CD8-positive, alpha-beta memory T cell (primary cell): ENCODE measurements at regions not wholly inside any gene's neighbourhood (a gene's known extent, or its start where the extent isn't known, plus 50 kb on each side); places are given as distances from the start of the nearest gene placed in this dataset.

ENCODE experiments used
- CTCF ChIA-PET: fragments of 350-600 bp; sonication (Branson Sonifier 250); formaldehyde crosslinking; loops from one replicate; lab custom pipeline; 2021; ENCODE audit warnings: antibody characterized with exemption; lab: Charles Lee
- POLR2A ChIA-PET: fragments of 350-600 bp; sonication (Branson Sonifier 250); formaldehyde crosslinking; loops from one replicate; lab custom pipeline; 2021; ENCODE audit warnings: antibody characterized with exemption; lab: Charles Lee
- DNase-seq, 5 donors: peaks; one replicate each; pipeline versions ENCODE4 v3.0.0 to v3.0.0-alpha.2; 2020 to 2022; ENCODE audit warnings: mixed read lengths in 1 of 5
- H3K27ac ChIP-seq: one replicate; pipeline ENCODE4 v1.7.0; 2013; ENCODE audit warnings: low read depth, mild to moderate bottlenecking, low read length, moderate library complexity
- H3K27me3 ChIP-seq: 2 replicates; pipeline ENCODE4 v1.7.0; 2013; ENCODE audit warnings: low read length, mild to moderate bottlenecking; ENCODE audit not compliant: insufficient read depth, poor library complexity, severe bottlenecking
- H3K36me3 ChIP-seq: 2 replicates; pipeline ENCODE4 v1.7.0; 2013; ENCODE audit warnings: mild to moderate bottlenecking, low read length, moderate library complexity; ENCODE audit not compliant: insufficient read depth
- H3K4me1 ChIP-seq: 2 replicates; pipeline ENCODE4 v1.7.0; 2013; ENCODE audit warnings: mild to moderate bottlenecking, low read length, moderate library complexity; ENCODE audit not compliant: insufficient read depth
- H3K4me3 ChIP-seq: 2 replicates; pipeline ENCODE4 v1.7.0; 2013; ENCODE audit warnings: mild to moderate bottlenecking, low read length
- H3K9me3 ChIP-seq: 2 replicates; pipeline ENCODE4 v1.7.0; 2013; ENCODE audit warnings: mild to moderate bottlenecking, low read length
- H3K27ac Mint-ChIP-seq, 8 donors: one replicate each; pipeline ENCODE4 v1.8.0; 2020 to 2021; ENCODE audit warnings: mixed read lengths in 8 of 8, mild to moderate bottlenecking in 6 of 8, inconsistent platforms in 3 of 8, moderate library complexity in 3 of 8
- H3K27me3 Mint-ChIP-seq, 2 donors: one replicate each; pipeline ENCODE4 v1.8.0; 2020 to 2021; ENCODE audit warnings: mixed read lengths in 2 of 2, mild to moderate bottlenecking in 1 of 2, moderate library complexity in 1 of 2
- H3K36me3 Mint-ChIP-seq, 3 donors: one replicate each; pipeline ENCODE4 v1.8.0; 2020 to 2021; ENCODE audit warnings: mixed read lengths in 3 of 3, inconsistent platforms in 1 of 3, mild to moderate bottlenecking in 1 of 3
- H3K4me1 Mint-ChIP-seq, 3 donors: one replicate each; pipeline ENCODE4 v1.8.0; 2020 to 2021; ENCODE audit warnings: mixed read lengths in 3 of 3, inconsistent platforms in 1 of 3, mild to moderate bottlenecking in 1 of 3
- H3K4me3 Mint-ChIP-seq, 7 donors: one replicate each; pipeline ENCODE4 v1.8.0; 2020 to 2021; ENCODE audit warnings: mixed read lengths in 7 of 7, mild to moderate bottlenecking in 6 of 7, moderate library complexity in 4 of 7, inconsistent platforms in 2 of 7
- H3K9me3 Mint-ChIP-seq, 5 donors: one replicate each; pipeline ENCODE4 v1.8.0; 2020 to 2022; ENCODE audit warnings: mixed read lengths in 5 of 5, mild to moderate bottlenecking in 3 of 5, moderate library complexity in 2 of 5, inconsistent platforms in 1 of 5

- H3K4me3 ChIP-seq = no peak overlapping the region
- ChIA-PET POLR2A (no interaction called here), CTCF (interaction anchor here (1.1 kb wide), 1 partner anchor 14 kb away, joined by 3 read pairs; no protein-coding TSS in a partner anchor)
- no peaks in the 10 kb centered on the region for H3K9me3 Mint-ChIP-seq
- H3K4me1 ChIP-seq = peaks cover 25% of the 10 kb centered on the region
- H3K36me3 ChIP-seq = no peaks in the 10 kb centered on the region
- peak overlapping the region; percentile 17 to 97 (median 94) for H3K27ac Mint-ChIP-seq
- H3K4me1 Mint-ChIP-seq = peaks cover 23 to 33% (median 29%) of the 10 kb centered on the region in 3 donors
- H3K27me3 Mint-ChIP-seq = no peaks in the 10 kb centered on the region
- no peak for DNase-seq
- no peaks in the 10 kb centered on the region for H3K27me3 ChIP-seq
- H3K36me3 Mint-ChIP-seq = no peaks in the 10 kb centered on the region
- peak overlapping the region in 3 of 7 donors; percentile 8 to 79 (median 14) for H3K4me3 Mint-ChIP-seq
- H3K9me3 ChIP-seq = no peaks in the 10 kb centered on the region
- peak overlapping the region; percentile 7 for H3K27ac ChIP-seq
Measured at GRCh38 chr2:46239175-46239846, 57.9 kb upstream of the EPAS1 start.

DNA sequence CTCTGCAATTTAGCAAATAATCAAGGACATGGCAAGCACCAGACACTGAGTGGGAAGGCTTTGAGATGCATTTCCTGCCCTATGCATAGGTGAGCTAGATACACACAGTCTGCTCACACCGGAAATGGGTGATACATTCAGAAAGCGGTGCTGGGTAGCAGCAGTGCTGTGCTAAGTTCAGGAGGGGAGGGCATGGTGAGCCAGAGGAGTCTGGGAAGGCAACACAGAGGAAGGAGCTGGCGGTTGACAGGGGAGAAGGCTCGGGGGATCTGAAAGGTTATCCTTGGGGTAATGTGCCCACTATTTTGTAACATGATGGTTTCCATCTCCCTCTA lies 57.4 kb upstream of the EPAS1 start:
- no peaks in the 10 kb centered on the region for H3K36me3 Mint-ChIP-seq
- Histone ChIP-seq H3K27me3 (no peaks in the 10 kb centered on the region), H3K9me3 (no peaks in the 10 kb centered on the region), H3K4me1 (peaks cover 25% of the 10 kb centered on the region), H3K27ac (peak overlapping the region; percentile 7), H3K36me3 (no peaks in the 10 kb centered on the region), H3K4me3 (no peak overlapping the region)
- peak overlapping the region in 4 of 7 donors; percentile 14 to 79 (median 28) for H3K4me3 Mint-ChIP-seq
- ChIA-PET POLR2A (no interaction called here), CTCF (interaction anchor here (1.1 kb wide), 1 partner anchor 14 kb away, joined by 3 read pairs; no protein-coding TSS in a partner anchor)
- peak overlapping the region; percentile 17 to 97 (median 94) for H3K27ac Mint-ChIP-seq
- DNase-seq = peak; percentile 8 to 70 (median 44)
- no peaks in the 10 kb centered on the region for H3K27me3 Mint-ChIP-seq
- H3K9me3 Mint-ChIP-seq = no peaks in the 10 kb centered on the region
- peaks cover 23 to 33% (median 29%) of the 10 kb centered on the region in 3 donors for H3K4me1 Mint-ChIP-seq

DNA sequence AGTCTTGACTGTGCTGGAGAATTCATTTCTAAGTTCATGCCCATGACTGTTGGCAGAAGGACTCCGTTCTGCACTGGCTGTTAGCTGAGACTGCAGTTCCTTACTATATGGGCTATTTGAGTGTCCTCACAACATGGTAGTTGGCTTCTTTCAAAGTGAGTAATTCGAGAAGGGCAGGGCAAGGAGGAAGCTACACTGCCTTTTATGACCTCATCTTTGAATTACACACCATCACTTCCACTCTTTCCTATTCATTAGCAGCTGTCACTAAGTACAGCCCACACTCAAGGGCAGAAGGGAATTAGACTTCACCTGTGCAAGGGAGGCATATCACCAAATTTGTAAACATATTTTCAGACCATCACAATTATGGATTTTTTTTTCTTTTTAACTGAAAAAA lies 55.9 kb upstream of the EPAS1 start:
- CTCF ChIA-PET = no interaction called here
- Histone ChIP-seq H3K4me1 (peaks cover 23% of the 10 kb centered on the region), H3K4me3 (no peak overlapping the region), H3K9me3 (no peaks in the 10 kb centered on the region), H3K27me3 (no peaks in the 10 kb centered on the region), H3K36me3 (no peaks in the 10 kb centered on the region), H3K27ac (no peak overlapping the region)
- Mint-ChIP-seq H3K36me3 (no peaks in the 10 kb centered on the region), H3K9me3 (no peaks in the 10 kb centered on the region), H3K4me3 (no peak overlapping the region), H3K27me3 (no peaks in the 10 kb centered on the region), H3K4me1 (peaks cover 22 to 29% (median 27%) of the 10 kb centered on the region in 3 donors), H3K27ac (peak overlapping the region in 4 of 8 donors; percentile 9 to 46 (median 34))
- POLR2A ChIA-PET = no interaction called here
- no peak for DNase-seq

DNA sequence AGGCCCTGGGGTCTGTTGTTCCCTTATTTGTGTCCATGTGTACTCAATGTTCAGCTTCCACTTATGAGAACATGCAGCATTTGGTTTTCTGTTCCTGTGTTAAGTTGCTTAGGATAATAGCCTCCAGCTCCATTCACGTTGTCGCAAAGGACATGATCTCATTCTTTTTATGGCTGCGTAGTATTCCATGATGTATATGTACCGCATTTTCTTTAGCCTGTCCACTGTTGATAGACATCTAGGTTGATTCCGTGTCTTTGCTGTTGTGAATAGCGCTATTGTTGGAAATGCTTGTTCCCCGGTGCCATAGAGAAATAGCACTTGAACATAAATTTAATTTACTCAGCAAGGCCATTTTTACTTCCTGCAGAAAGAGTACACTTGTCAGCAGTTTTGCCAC lies 51.3 kb upstream of the EPAS1 start:
- Histone ChIP-seq H3K4me1 (no peaks in the 10 kb centered on the region), H3K27ac (no peak overlapping the region), H3K9me3 (no peaks in the 10 kb centered on the region), H3K4me3 (no peak overlapping the region), H3K27me3 (no peaks in the 10 kb centered on the region), H3K36me3 (no peaks in the 10 kb centered on the region)
- ChIA-PET POLR2A (no interaction called here), CTCF (no interaction called here)
- H3K4me1 Mint-ChIP-seq = no peaks in the 10 kb centered on the region
- no peaks in the 10 kb centered on the region for H3K36me3 Mint-ChIP-seq
- H3K9me3 Mint-ChIP-seq = no peaks in the 10 kb centered on the region
- DNase-seq = no peak
- H3K27ac Mint-ChIP-seq = no peak overlapping the region
- no peak overlapping the region for H3K4me3 Mint-ChIP-seq
- H3K27me3 Mint-ChIP-seq = peaks cover 0 to 4% of the 10 kb centered on the region in 2 donors

- H3K9me3 Mint-ChIP-seq = no peaks in the 10 kb centered on the region
Measured at GRCh38 chr2:46246790-46247189, 50.4 kb upstream of the EPAS1 start.

More at GRCh38 chr2:46246790-46247189, 50.4 kb upstream of the EPAS1 start:
- Mint-ChIP-seq H3K27ac (no peak overlapping the region), H3K4me3 (no peak overlapping the region), H3K4me1 (no peaks in the 10 kb centered on the region), H3K36me3 (no peaks in the 10 kb centered on the region), H3K27me3 (peaks cover 0 to 4% of the 10 kb centered on the region in 2 donors)
- POLR2A ChIA-PET = interaction anchor here (0.7 kb wide), 1 partner anchor 77 kb away, joined by 3 read pairs; no protein-coding TSS in a partner anchor
- DNase-seq = no peak
- Histone ChIP-seq H3K27ac (no peak overlapping the region), H3K4me3 (no peak overlapping the region), H3K9me3 (no peaks in the 10 kb centered on the region), H3K36me3 (no peaks in the 10 kb centered on the region), H3K4me1 (no peaks in the 10 kb centered on the region), H3K27me3 (no peaks in the 10 kb centered on the region)
- CTCF ChIA-PET = no interaction called here
